HEK293 (cell line): ENCODE measurements at regions not wholly inside any gene's neighbourhood (a gene's known extent, or its start where the extent isn't known, plus 50 kb on each side); places are given as distances from the start of the nearest gene placed in this dataset.

Source experiments
- CTCF ChIA-PET: fragments of 350-600 bp; formaldehyde crosslinking; extraction: SDS; loops from one replicate; lab custom pipeline; 2021; ENCODE audit warnings: antibody characterized with exemption; lab: Yijun Ruan, JAX
- POLR2A ChIA-PET: fragments of 300-600 bp; formaldehyde crosslinking; extraction: SDS; loops from one replicate; lab custom pipeline; 2020; ENCODE audit warnings: antibody characterized with exemption, inconsistent platforms; lab: Yijun Ruan, JAX
- H3K27ac ChIP-seq: fragments of 200-500 bp; sonication (Bioruptor generic); 2 replicates; pipeline ENCODE4 v1.5.1; 2014; ENCODE audit warnings: low read depth, low read length, control low read depth, inconsistent platforms; ENCODE audit errors: extremely low read depth
- H3K36me3 ChIP-seq, 2 experiments: fragments of 200-500 bp in 1 of 2; sonication (Bioruptor generic) in 1 of 2; 1 replicate in 1 of 2; 2 replicates in 1 of 2; pipeline ENCODE4 v1.5.1; 2014 to 2017; ENCODE audit warnings: inconsistent platforms in 2 of 2, low read length in 2 of 2; ENCODE audit not compliant: control insufficient read depth in 2 of 2, insufficient read depth in 1 of 2
- H3K4me1 ChIP-seq: fragments of 200-500 bp; sonication (Bioruptor generic); 2 replicates; pipeline ENCODE4 v1.5.1; 2014; ENCODE audit warnings: mild to moderate bottlenecking, low read length, inconsistent platforms; ENCODE audit not compliant: control insufficient read depth, insufficient read depth
- H3K4me3 ChIP-seq: 2 replicates; pipeline ENCODE4 v1.5.1; 2011; ENCODE audit warnings: low read depth, mild to moderate bottlenecking, control low read depth, low read length, moderate library complexity
- H3K9me3 ChIP-seq: fragments of 200-500 bp; sonication (Bioruptor generic); 2 replicates; pipeline ENCODE4 v1.5.1; 2014; ENCODE audit warnings: low read depth, low read length, inconsistent platforms; ENCODE audit not compliant: control insufficient read depth, insufficient read depth
- FEZF1 ChIP-seq: fragments of 450-650 bp; formaldehyde crosslinking; IDR thresholded peaks from 2 replicates; pipeline ENCODE4 v1.5.1; 2016; ENCODE audit warnings: missing biosample characterization, missing genetic modification characterization
- HOXC10 ChIP-seq: sonication (generic); formaldehyde crosslinking; IDR thresholded peaks from 2 replicates; pipeline ENCODE4 v1.8.1; 2023; ENCODE audit warnings: mild to moderate bottlenecking, missing genetic modification reagents
- KLF10 ChIP-seq: fragments of 450-650 bp; IDR thresholded peaks from 2 replicates; pipeline ENCODE4 v1.5.1; 2018; ENCODE audit warnings: missing biosample characterization, mild to moderate bottlenecking, missing genetic modification characterization
- KLF7 ChIP-seq: fragments of 450-650 bp; formaldehyde crosslinking; IDR thresholded peaks from 2 replicates; pipeline ENCODE4 v1.5.1; 2016; ENCODE audit warnings: missing biosample characterization, missing genetic modification characterization, borderline replicate concordance
- MZF1 ChIP-seq: fragments of 450-650 bp; formaldehyde crosslinking; IDR thresholded peaks from 2 replicates; pipeline ENCODE4 v1.5.1; 2017; ENCODE audit warnings: missing biosample characterization, missing genetic modification characterization, borderline replicate concordance
- PRDM1 ChIP-seq: fragments of 450-650 bp; formaldehyde crosslinking; IDR thresholded peaks from 2 replicates; pipeline ENCODE4; 2016; ENCODE audit warnings: missing biosample characterization, missing genetic modification characterization
- RBAK ChIP-seq: fragments of 450-650 bp; formaldehyde crosslinking; IDR thresholded peaks from 2 replicates; pipeline ENCODE4 v1.5.1; 2016; ENCODE audit warnings: missing biosample characterization, missing genetic modification characterization
- WT1 ChIP-seq: fragments of 450-650 bp; formaldehyde crosslinking; IDR thresholded peaks from 2 replicates; pipeline ENCODE4 v1.5.1; 2016; ENCODE audit warnings: missing biosample characterization, missing genetic modification characterization
- YY1 ChIP-seq: fragments of 450-650 bp; formaldehyde crosslinking; IDR thresholded peaks from 2 replicates; pipeline ENCODE4 v1.5.1; 2018; ENCODE audit warnings: missing biosample characterization, missing genetic modification characterization
- ZEB2 ChIP-seq: fragments of 450-650 bp; formaldehyde crosslinking; IDR thresholded peaks from 2 replicates; pipeline ENCODE4 v1.5.1; 2016; ENCODE audit warnings: missing biosample characterization, missing genetic modification characterization
- ZNF10 ChIP-seq: fragments of 450-650 bp; formaldehyde crosslinking; IDR thresholded peaks from 2 replicates; pipeline ENCODE4 v1.5.1; 2017; ENCODE audit warnings: missing biosample characterization, missing genetic modification characterization
- ZNF146 ChIP-seq: fragments of 450-650 bp; formaldehyde crosslinking; IDR thresholded peaks from 2 replicates; pipeline ENCODE4 v1.5.1; 2016; ENCODE audit warnings: missing biosample characterization, missing genetic modification characterization
- ZNF19 ChIP-seq: fragments of 450-650 bp; formaldehyde crosslinking; IDR thresholded peaks from 2 replicates; pipeline ENCODE4; 2016; ENCODE audit warnings: missing biosample characterization, missing genetic modification characterization, low read depth
- ZNF2 ChIP-seq: fragments of 450-650 bp; formaldehyde crosslinking; IDR thresholded peaks from 2 replicates; pipeline ENCODE4 v1.5.1; 2016; ENCODE audit warnings: missing biosample characterization, missing genetic modification characterization
- ZNF596 ChIP-seq: fragments of 450-650 bp; IDR thresholded peaks from 2 replicates; pipeline ENCODE4 v1.5.0; 2018; ENCODE audit warnings: missing biosample characterization, mild to moderate bottlenecking, missing genetic modification characterization, moderate library complexity
- ZNF621 ChIP-seq: fragments of 450-650 bp; formaldehyde crosslinking; IDR thresholded peaks from 2 replicates; pipeline ENCODE4 v1.5.1; 2017; ENCODE audit warnings: missing biosample characterization, missing genetic modification characterization
- ZNF664 ChIP-seq: fragments of 450-650 bp; formaldehyde crosslinking; IDR thresholded peaks from 2 replicates; pipeline ENCODE4 v1.5.1; 2016; ENCODE audit warnings: missing biosample characterization, missing genetic modification characterization
- ZNF76 ChIP-seq: fragments of 450-650 bp; formaldehyde crosslinking; IDR thresholded peaks from 2 replicates; pipeline ENCODE4; 2016; ENCODE audit warnings: low read depth, missing biosample characterization, missing genetic modification characterization, borderline replicate concordance
- ZNF768 ChIP-seq: fragments of 450-650 bp; formaldehyde crosslinking; IDR thresholded peaks from 2 replicates; pipeline ENCODE4 v1.5.1; 2018; ENCODE audit warnings: missing biosample characterization, mild to moderate bottlenecking, missing genetic modification characterization
- ZNF777 ChIP-seq: fragments of 450-650 bp; formaldehyde crosslinking; IDR thresholded peaks from 2 replicates; pipeline ENCODE4 v1.5.1; 2017; ENCODE audit warnings: missing biosample characterization, missing genetic modification characterization, borderline replicate concordance
- ZSCAN16 ChIP-seq: fragments of 450-650 bp; formaldehyde crosslinking; IDR thresholded peaks from 2 replicates; pipeline ENCODE4 v1.5.1; 2016; ENCODE audit warnings: missing biosample characterization, missing genetic modification characterization
- ZSCAN30 ChIP-seq: fragments of 450-650 bp; IDR thresholded peaks from 2 replicates; pipeline ENCODE4 v1.5.1; 2018; ENCODE audit warnings: missing biosample characterization, mild to moderate bottlenecking, missing genetic modification characterization, moderate library complexity
- TF ChIP-seq, protein P1 (sequence below): fragments of 450-650 bp; formaldehyde crosslinking; IDR thresholded peaks from 2 replicates; pipeline ENCODE4 v1.5.1; 2017; ENCODE audit warnings: missing biosample characterization, missing genetic modification characterization
- TF ChIP-seq, protein P2 (sequence below): fragments of 450-650 bp; formaldehyde crosslinking; IDR thresholded peaks from 2 replicates; pipeline ENCODE4 v1.5.0; 2017; ENCODE audit warnings: missing biosample characterization, missing genetic modification characterization, borderline replicate concordance
- TF ChIP-seq, protein P3 (sequence below): IDR thresholded peaks from 2 replicates; pipeline ENCODE4 v1.6.1; 2011; ENCODE audit warnings: mild to moderate bottlenecking, low read depth, low read length, borderline replicate concordance

DNA sequence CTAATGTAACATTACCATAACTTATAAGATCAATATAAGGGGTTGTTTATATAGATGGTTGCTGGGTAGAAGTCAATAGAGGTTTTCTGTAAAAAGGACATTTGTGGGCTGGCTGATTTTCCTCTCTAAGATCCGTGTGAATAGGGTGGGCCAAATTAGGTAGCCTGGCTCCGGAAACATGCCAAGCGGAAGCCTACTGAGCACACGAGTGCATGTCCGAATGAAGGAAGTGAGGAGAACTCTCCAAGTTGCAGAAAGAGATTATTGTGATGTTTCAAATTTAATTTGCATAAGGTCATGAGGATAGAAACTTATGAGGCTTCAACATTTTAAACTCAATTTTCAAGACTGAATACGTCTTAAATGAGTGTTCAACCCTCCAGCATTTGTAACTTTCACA, 356.7 kb downstream of the SNAPC1 start:
- Histone ChIP-seq H3K4me3 (no peak overlapping the region), H3K4me1 (no peaks in the 10 kb centered on the region), H3K9me3 (no peaks in the 10 kb centered on the region), H3K36me3 (no peaks in the 10 kb centered on the region), H3K27ac (no peak overlapping the region)
- POLR2A ChIA-PET = no interaction called here
- TF ChIP-seq, protein P1, sequence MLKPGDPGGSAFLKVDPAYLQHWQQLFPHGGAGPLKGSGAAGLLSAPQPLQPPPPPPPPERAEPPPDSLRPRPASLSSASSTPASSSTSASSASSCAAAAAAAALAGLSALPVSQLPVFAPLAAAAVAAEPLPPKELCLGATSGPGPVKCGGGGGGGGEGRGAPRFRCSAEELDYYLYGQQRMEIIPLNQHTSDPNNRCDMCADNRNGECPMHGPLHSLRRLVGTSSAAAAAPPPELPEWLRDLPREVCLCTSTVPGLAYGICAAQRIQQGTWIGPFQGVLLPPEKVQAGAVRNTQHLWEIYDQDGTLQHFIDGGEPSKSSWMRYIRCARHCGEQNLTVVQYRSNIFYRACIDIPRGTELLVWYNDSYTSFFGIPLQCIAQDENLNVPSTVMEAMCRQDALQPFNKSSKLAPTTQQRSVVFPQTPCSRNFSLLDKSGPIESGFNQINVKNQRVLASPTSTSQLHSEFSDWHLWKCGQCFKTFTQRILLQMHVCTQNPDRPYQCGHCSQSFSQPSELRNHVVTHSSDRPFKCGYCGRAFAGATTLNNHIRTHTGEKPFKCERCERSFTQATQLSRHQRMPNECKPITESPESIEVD (tag by site-specific recombination) = no peak
- TF ChIP-seq, protein P2, sequence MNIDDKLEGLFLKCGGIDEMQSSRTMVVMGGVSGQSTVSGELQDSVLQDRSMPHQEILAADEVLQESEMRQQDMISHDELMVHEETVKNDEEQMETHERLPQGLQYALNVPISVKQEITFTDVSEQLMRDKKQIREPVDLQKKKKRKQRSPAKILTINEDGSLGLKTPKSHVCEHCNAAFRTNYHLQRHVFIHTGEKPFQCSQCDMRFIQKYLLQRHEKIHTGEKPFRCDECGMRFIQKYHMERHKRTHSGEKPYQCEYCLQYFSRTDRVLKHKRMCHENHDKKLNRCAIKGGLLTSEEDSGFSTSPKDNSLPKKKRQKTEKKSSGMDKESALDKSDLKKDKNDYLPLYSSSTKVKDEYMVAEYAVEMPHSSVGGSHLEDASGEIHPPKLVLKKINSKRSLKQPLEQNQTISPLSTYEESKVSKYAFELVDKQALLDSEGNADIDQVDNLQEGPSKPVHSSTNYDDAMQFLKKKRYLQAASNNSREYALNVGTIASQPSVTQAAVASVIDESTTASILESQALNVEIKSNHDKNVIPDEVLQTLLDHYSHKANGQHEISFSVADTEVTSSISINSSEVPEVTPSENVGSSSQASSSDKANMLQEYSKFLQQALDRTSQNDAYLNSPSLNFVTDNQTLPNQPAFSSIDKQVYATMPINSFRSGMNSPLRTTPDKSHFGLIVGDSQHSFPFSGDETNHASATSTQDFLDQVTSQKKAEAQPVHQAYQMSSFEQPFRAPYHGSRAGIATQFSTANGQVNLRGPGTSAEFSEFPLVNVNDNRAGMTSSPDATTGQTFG (tag by site-specific recombination) = no peak
- no peak for TF ChIP-seq ZNF76
- no peak for TF ChIP-seq ZSCAN16 (tag by site-specific recombination)
- no peak for TF ChIP-seq ZSCAN30 (tag by site-specific recombination)
- no peak for TF ChIP-seq ZNF621
- no peak for TF ChIP-seq YY1 (tag by site-specific recombination)
- TF ChIP-seq ZNF768 (tag by site-specific recombination) = no peak
- no peak for TF ChIP-seq ZEB2
- no peak for TF ChIP-seq ZNF10
- TF ChIP-seq ZNF19 (tag by site-specific recombination) = no peak
- no peak for TF ChIP-seq KLF7 (tag by site-specific recombination)
- TF ChIP-seq WT1 (tag by site-specific recombination) = no peak
- TF ChIP-seq, protein P3, sequence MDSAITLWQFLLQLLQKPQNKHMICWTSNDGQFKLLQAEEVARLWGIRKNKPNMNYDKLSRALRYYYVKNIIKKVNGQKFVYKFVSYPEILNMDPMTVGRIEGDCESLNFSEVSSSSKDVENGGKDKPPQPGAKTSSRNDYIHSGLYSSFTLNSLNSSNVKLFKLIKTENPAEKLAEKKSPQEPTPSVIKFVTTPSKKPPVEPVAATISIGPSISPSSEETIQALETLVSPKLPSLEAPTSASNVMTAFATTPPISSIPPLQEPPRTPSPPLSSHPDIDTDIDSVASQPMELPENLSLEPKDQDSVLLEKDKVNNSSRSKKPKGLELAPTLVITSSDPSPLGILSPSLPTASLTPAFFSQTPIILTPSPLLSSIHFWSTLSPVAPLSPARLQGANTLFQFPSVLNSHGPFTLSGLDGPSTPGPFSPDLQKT = no peak
- no peak for TF ChIP-seq ZNF664
- no peak for TF ChIP-seq PRDM1 (tag by site-specific recombination)
- no peak for TF ChIP-seq ZNF146 (tag by site-specific recombination)
- CTCF ChIA-PET = no interaction called here

DNA sequence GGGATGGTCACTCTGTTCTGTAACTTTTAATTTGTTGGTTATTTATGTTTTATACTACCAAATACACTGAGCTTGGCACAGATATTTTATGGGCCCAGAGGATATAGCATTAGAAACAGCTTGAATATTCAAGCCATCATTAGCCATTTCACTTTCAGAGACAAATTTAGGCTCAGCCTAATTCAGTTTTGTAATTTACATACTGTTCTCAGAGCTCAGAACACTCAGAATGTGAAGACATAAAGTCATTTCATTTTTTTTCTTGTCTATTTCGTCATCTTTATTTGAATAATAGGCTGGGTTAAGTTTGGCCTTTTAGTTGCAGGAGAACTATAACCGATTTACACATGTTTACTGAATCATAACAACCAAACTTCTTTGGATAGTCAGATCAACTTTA, 361.7 kb downstream of the SNAPC1 start:
- Histone ChIP-seq H3K36me3 (no peaks in the 10 kb centered on the region), H3K4me1 (no peaks in the 10 kb centered on the region), H3K27ac (no peak overlapping the region), H3K4me3 (no peak overlapping the region), H3K9me3 (no peaks in the 10 kb centered on the region)
- CTCF ChIA-PET = interaction anchor here (0.7 to 4.6 kb wide), 2 partner anchors 102 to 229 kb away, joined by 5 to 63 read pairs; no protein-coding TSS in a partner anchor
- no peak for TF ChIP-seq KLF10 (tag by site-specific recombination)
- no peak for TF ChIP-seq ZNF596 (tag by site-specific recombination)
- no peak for TF ChIP-seq HOXC10
- no peak for TF ChIP-seq ZNF777 (tag by site-specific recombination)
- no peak for TF ChIP-seq FEZF1 (tag by site-specific recombination)
- no peak for TF ChIP-seq RBAK (tag by site-specific recombination)
- no peak for TF ChIP-seq MZF1 (tag by site-specific recombination)
- no peak for TF ChIP-seq ZNF146 (tag by site-specific recombination)
- TF ChIP-seq ZNF2 (tag by site-specific recombination) = no peak
- POLR2A ChIA-PET = no interaction called here
